GM19193 (cell line): ENCODE measurements at regions not wholly inside any gene's neighbourhood (a gene's known extent, or its start where the extent isn't known, plus 50 kb on each side); places are given as distances from the start of the nearest gene placed in this dataset.

Source experiments
- POLR2A ChIP-seq: IDR thresholded peaks from 4 replicates; pipeline ENCODE4 v1.6.1; 2011; ENCODE audit not compliant: insufficient read depth, insufficient read length; ENCODE audit errors: extremely low read depth

DNA sequence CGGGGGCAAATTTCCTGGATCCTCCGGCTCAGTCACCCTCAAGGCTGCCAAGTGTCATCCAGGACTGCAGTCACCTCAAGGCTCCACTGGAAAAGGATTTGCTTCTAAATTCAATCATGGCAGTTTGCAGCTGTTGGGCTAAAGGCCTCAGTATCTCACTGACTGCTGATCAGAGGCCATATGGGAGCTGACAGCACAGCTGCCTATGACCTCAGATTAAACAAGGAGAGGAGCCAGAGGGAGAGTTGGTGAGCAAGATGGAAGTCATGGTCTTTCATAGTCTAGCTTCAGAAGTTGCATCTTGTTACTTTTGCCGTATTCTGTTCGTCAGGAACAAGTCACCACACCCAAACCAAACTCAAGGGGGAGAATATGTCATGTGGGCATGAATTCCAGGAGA lies 849.7 kb downstream of the UQCRFS1 start:
- no peak for TF ChIP-seq POLR2A

DNA sequence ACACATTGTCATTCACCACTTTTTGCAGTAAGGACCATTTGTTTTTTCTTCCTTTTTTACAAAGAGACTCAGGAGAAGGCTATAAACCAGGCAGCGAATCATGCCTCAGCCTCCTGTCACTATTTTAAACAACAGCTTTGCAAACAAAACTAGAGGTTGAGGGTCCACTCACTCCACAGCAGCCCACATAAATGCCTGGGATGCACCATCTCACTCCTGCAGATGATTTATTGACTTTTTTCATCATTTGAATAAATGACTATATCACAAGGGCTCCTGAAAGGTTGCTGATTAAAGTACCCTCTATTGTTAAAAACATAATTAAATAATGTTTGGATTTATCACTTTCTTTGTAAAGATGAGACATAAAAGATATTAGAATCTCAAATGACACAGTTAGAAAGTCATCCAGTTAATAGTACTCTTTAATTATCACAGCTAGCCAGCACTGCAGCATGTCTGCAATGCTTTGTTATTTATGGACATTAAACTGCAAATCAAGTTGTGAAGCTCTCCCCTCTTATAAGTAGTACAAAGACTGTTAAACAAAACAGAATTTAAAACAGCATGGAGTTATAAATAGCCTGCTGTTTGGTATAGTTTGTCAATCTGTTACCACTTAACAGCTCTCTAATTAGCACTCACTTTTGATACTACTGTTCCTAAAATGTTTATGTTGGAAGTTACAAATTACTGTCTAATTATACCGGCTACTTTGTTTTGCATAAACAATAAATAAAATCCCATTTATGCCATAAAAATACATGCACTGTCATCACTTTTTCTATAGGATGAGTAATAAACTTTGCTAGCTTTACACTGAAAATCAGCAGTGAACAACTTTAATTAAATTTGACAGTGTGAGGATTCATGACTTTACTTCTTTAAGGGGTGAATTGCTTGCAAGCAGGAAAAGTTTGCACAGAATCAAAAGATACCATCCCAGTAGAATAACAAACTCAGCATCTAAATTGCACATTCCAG lies 853.2 kb downstream of the UQCRFS1 start:
- TF ChIP-seq POLR2A, result no peak

- no peak for TF ChIP-seq POLR2A
Observed at GRCh38 chr19:28358633-28359032, 854.3 kb downstream of the UQCRFS1 start.

GRCh38 chr19:28351761-28352160 lies 861.2 kb downstream of the UQCRFS1 start:
- no peak for TF ChIP-seq POLR2A

DNA sequence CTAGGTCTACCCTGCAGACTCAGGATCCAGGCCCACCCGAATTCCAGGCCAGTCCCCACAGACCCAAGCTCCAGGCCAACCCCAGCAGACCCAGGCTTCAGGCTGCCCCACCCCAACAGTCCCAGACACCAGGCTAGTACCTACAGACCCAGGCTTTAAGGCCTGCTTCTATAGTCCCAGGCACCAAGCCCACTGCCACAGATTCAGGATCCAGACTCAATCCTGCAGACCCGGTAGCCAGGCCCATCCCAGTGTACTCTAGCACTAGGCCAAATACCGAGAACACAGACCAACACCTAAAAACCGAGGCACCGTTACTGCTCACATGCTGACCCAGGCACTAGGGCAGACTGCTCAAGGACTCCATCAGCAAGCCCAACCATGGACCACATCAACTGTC lies 862.3 kb downstream of the UQCRFS1 start:
- TF ChIP-seq POLR2A, result no peak

DNA sequence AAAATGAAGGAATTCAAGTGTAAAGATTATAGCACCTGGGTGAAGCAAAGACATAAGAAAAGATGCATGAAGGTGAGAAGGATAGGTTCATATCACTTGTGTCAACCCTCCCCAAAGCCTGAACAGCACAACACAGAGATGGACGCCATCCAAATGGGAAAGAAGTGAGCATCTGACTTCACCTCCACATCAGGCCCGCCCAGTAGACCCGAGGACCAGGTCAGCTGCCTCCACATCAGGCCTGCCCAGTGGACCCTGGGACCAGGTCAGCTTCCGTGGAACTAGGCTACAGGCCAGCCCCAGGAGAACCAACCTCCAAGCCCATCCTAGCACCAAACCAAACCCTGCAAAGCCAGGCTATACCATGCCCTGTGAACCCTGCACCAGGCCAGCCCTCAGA lies 862.9 kb downstream of the UQCRFS1 start:
- TF ChIP-seq POLR2A, result no peak

GRCh38 chr19:28349604-28350003 lies 863.3 kb downstream of the UQCRFS1 start:
- TF ChIP-seq POLR2A, result no peak

- no peak for TF ChIP-seq POLR2A
Observed at GRCh38 chr19:28345811-28346210, 867.1 kb downstream of the UQCRFS1 start.

DNA sequence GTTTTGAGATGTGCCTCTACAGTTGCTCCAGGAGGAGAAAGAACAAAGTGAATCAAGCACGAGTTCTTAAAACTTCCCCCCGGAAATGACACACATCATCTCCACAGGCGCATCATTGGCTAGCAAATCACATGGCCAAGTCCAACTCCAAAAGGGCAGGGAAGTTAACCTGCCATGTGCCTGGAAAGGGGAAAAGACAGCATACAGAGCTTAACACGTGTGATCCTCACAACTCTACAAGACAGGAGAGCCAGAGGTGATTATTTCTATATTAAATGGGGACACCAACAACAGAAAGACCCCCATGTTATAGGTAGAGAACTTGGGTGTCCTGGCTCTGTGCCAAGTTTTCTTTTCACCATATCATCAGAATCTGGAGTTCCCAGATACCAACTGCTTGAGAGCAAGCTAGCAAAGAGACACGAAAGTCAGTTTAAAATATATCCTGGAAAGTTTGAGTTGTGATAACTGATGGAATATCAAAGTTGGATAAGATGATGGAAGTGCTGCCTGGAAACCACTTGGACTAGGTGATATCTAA lies 871.1 kb downstream of the UQCRFS1 start:
- no peak for TF ChIP-seq POLR2A

- TF ChIP-seq POLR2A, result no peak
Observed at GRCh38 chr19:28334419-28334818, 878.5 kb downstream of the UQCRFS1 start.

GRCh38 chr19:28333909-28334308 lies 879.0 kb downstream of the UQCRFS1 start:
- TF ChIP-seq POLR2A, result no peak

- no peak for TF ChIP-seq POLR2A
Observed at GRCh38 chr19:28332886-28333285, 880.1 kb downstream of the UQCRFS1 start.

DNA sequence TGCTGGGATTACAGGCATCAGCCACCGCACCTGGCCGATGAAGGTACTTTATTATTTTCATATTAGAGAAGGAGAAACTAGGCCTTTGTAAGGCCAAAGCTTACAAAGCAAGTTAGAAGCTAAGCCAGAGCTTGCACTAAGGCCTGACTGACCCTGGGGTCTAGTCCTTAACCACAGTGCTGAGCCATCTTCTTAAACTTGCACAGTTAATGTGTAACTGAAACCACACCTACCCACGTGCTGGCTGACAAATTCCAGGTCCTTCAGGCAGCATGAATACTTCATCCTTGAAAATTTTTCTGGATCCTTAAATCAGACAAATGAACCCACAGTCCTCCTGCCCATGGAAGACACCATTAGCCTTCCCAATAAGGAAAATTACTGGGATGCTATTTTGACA lies 880.6 kb downstream of the UQCRFS1 start:
- TF ChIP-seq POLR2A, result no peak

DNA sequence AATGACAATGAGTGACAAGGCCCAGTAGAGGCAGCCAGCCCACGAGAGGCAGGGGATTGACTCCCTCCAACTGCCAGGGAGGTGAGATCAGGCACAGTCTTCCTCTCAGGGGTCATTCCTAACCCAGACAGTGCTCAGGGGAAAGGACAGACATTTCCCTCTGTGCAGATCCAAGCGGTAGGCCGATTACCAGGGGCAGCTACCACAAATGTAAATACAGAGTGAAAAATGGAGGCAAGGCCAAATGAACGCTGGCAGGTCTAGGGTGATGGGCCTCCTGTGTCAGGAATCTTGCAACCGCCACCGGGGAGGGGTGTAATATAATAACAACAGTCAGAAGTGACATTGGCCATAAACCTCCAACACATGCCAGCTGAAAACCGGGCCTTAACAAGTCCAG lies 881.4 kb downstream of the UQCRFS1 start:
- no peak for TF ChIP-seq POLR2A

GRCh38 chr19:28330831-28331230 lies 882.1 kb downstream of the UQCRFS1 start:
- TF ChIP-seq POLR2A, result no peak

- no peak for TF ChIP-seq POLR2A
Observed at GRCh38 chr19:28329429-28329828, 883.5 kb downstream of the UQCRFS1 start.
